Parathyroid adenoma (tissue), 2 donors: ENCODE measurements at regions not wholly inside any gene's neighbourhood (a gene's known extent, or its start where the extent isn't known, plus 50 kb on each side); places are given as distances from the start of the nearest gene placed in this dataset.

ENCODE experiments used
- H2AFZ ChIP-seq: fragments of 300-600 bp; sonication (generic); one replicate; pipeline ENCODE4 v1.7.0; 2017; ENCODE audit warnings: antibody characterized with exemption, mild to moderate bottlenecking
- H3K27ac ChIP-seq: fragments of 300-600 bp; sonication (generic); one replicate; pipeline ENCODE4 v1.7.0; 2017
- H3K27me3 ChIP-seq: fragments of 300-600 bp; sonication (generic); one replicate; pipeline ENCODE4 v1.7.0; 2017; ENCODE audit warnings: low read length; ENCODE audit not compliant: control insufficient read depth, insufficient read depth
- H3K36me3 ChIP-seq: fragments of 300-600 bp; sonication (generic); one replicate; pipeline ENCODE4 v1.7.0; 2017; ENCODE audit warnings: low read length; ENCODE audit not compliant: control insufficient read depth, insufficient read depth
- H3K4me1 ChIP-seq: fragments of 300-600 bp; sonication (generic); one replicate; pipeline ENCODE4 v1.7.0; 2017; ENCODE audit warnings: control low read depth
- H3K4me2 ChIP-seq: fragments of 300-600 bp; sonication (generic); one replicate; pipeline ENCODE4 v1.7.0; 2017; ENCODE audit warnings: low read length
- H3K4me3 ChIP-seq: fragments of 300-600 bp; sonication (generic); one replicate; pipeline ENCODE4 v1.7.0; 2017; ENCODE audit warnings: low read depth, low read length
- H3K79me2 ChIP-seq: fragments of 300-600 bp; sonication (generic); one replicate; pipeline ENCODE4 v1.7.0; 2017; ENCODE audit warnings: control low read depth
- H3K9ac ChIP-seq: fragments of 300-600 bp; sonication (generic); one replicate; pipeline ENCODE4 v1.7.0; 2017; ENCODE audit warnings: mild to moderate bottlenecking
- H3K9me3 ChIP-seq: fragments of 300-600 bp; sonication (generic); one replicate; pipeline ENCODE4 v1.7.0; 2017; ENCODE audit warnings: low read length; ENCODE audit not compliant: control insufficient read depth
- TF ChIP-seq, protein P1 (sequence below): fragments of 300-600 bp; sonication (generic); IDR thresholded peaks from one replicate; pipeline ENCODE4 v1.7.0; 2017; ENCODE audit warnings: antibody characterized with exemption, mild to moderate bottlenecking
- donor health status: primary hyperparathyroidism.

- Histone ChIP-seq H3K4me3 (no peak overlapping the region), H3K27ac (no peak overlapping the region), H3K27me3 (no peaks in the 10 kb centered on the region), H3K4me1 (no peaks in the 10 kb centered on the region), H3K79me2 (no peaks in the 10 kb centered on the region), H3K4me2 (no peak overlapping the region), H3K9ac (no peak overlapping the region), H2AFZ (no peak overlapping the region), H3K9me3 (no peaks in the 10 kb centered on the region), H3K36me3 (no peaks in the 10 kb centered on the region)
- TF ChIP-seq, protein P1, sequence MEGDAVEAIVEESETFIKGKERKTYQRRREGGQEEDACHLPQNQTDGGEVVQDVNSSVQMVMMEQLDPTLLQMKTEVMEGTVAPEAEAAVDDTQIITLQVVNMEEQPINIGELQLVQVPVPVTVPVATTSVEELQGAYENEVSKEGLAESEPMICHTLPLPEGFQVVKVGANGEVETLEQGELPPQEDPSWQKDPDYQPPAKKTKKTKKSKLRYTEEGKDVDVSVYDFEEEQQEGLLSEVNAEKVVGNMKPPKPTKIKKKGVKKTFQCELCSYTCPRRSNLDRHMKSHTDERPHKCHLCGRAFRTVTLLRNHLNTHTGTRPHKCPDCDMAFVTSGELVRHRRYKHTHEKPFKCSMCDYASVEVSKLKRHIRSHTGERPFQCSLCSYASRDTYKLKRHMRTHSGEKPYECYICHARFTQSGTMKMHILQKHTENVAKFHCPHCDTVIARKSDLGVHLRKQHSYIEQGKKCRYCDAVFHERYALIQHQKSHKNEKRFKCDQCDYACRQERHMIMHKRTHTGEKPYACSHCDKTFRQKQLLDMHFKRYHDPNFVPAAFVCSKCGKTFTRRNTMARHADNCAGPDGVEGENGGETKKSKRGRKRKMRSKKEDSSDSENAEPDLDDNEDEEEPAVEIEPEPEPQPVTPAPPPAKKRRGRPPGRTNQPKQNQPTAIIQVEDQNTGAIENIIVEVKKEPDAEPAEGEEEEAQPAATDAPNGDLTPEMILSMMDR, result no peak
Observed at GRCh38 chr13:68439817-68440216, 1209.7 kb upstream of the PCDH9 start.

GRCh38 chr13:68428292-68428691 lies 1198.2 kb upstream of the PCDH9 start:
- no peak overlapping the region for H3K4me2 ChIP-seq
- H2AFZ ChIP-seq, result no peak overlapping the region
- H3K9me3 ChIP-seq, result no peaks in the 10 kb centered on the region
- TF ChIP-seq, protein P1, result no peak
- no peaks in the 10 kb centered on the region for H3K36me3 ChIP-seq
- no peak overlapping the region for H3K9ac ChIP-seq
- no peak overlapping the region for H3K27ac ChIP-seq
- H3K27me3 ChIP-seq, result no peaks in the 10 kb centered on the region
- no peak overlapping the region for H3K4me3 ChIP-seq
- H3K79me2 ChIP-seq, result no peaks in the 10 kb centered on the region
- H3K4me1 ChIP-seq, result no peaks in the 10 kb centered on the region

- H3K27me3 ChIP-seq, result no peaks in the 10 kb centered on the region
- H3K36me3 ChIP-seq, result no peaks in the 10 kb centered on the region
- no peaks in the 10 kb centered on the region for H3K9me3 ChIP-seq
- H3K27ac ChIP-seq, result no peak overlapping the region
- H3K79me2 ChIP-seq, result no peaks in the 10 kb centered on the region
- no peaks in the 10 kb centered on the region for H3K4me1 ChIP-seq
- H3K4me2 ChIP-seq, result no peak overlapping the region
- no peak overlapping the region for H3K4me3 ChIP-seq
- TF ChIP-seq, protein P1, result no peak
- H2AFZ ChIP-seq, result no peak overlapping the region
- no peak overlapping the region for H3K9ac ChIP-seq
Observed at GRCh38 chr13:68417801-68418200, 1187.7 kb upstream of the PCDH9 start.

DNA sequence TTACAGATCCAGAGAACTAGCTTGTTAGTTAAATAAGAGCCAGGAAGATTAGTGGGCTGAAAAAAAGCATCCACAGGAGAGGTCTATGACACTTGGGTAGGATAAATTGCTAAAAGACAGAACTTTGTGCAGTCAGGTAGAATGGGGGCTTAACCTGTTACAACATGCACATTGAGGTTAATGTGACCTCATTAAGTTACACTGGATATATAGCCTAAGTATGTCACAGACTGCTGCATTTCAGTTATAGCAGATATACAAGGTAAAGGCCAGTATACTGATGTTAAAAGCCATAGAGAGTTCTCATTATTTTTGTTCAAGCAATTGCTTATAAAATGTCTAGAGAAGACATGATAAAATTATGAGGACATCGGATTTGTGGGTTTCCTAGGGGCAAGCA lies 1179.9 kb upstream of the PCDH9 start:
- Histone ChIP-seq H3K27ac (no peak overlapping the region), H3K36me3 (no peaks in the 10 kb centered on the region), H3K4me2 (no peak overlapping the region), H3K4me1 (no peaks in the 10 kb centered on the region), H2AFZ (no peak overlapping the region), H3K9ac (no peak overlapping the region), H3K9me3 (no peaks in the 10 kb centered on the region), H3K27me3 (no peaks in the 10 kb centered on the region), H3K79me2 (no peaks in the 10 kb centered on the region), H3K4me3 (no peak overlapping the region)
- TF ChIP-seq, protein P1, result no peak

- Histone ChIP-seq H2AFZ (no peak overlapping the region), H3K4me1 (no peaks in the 10 kb centered on the region), H3K79me2 (no peaks in the 10 kb centered on the region), H3K27me3 (no peaks in the 10 kb centered on the region), H3K4me3 (no peak overlapping the region), H3K36me3 (no peaks in the 10 kb centered on the region), H3K4me2 (no peak overlapping the region), H3K27ac (no peak overlapping the region), H3K9ac (no peak overlapping the region), H3K9me3 (no peaks in the 10 kb centered on the region)
- TF ChIP-seq, protein P1, result no peak
Observed at GRCh38 chr13:68390987-68391386, 1160.9 kb upstream of the PCDH9 start.
